ENCODE measurements at regions not wholly inside any gene's neighbourhood (a gene's known extent, or its start where the extent isn't known, plus 50 kb on each side); places are given as distances from the start of the nearest gene placed in this dataset.

- no peak for DNase-seq
- intact Hi-C loops (cut with DNase I): no loop called here
- Histone ChIP-seq H3K27me3 (no peaks in the 10 kb centered on the region), H3K4me3 (no peak overlapping the region), H3K9me3 (no peaks in the 10 kb centered on the region), H3K27ac (no peak overlapping the region), H3K36me3 (no peaks in the 10 kb centered on the region), H3K4me1 (no peaks in the 10 kb centered on the region)
- no peak for TF ChIP-seq CTCF (IDR thresholded peaks at IDR 0.05)
- no peak for ATAC-seq
These were observed 1361.4 kb downstream of the ROBO1 start for GRCh38 chr3:78406396-78406795.

- Histone ChIP-seq H3K27ac (no peak overlapping the region), H3K4me1 (no peaks in the 10 kb centered on the region), H3K9me3 (no peaks in the 10 kb centered on the region), H3K36me3 (no peaks in the 10 kb centered on the region), H3K27me3 (no peaks in the 10 kb centered on the region), H3K4me3 (no peak overlapping the region)
- TF ChIP-seq CTCF (IDR thresholded peaks at IDR 0.05): no peak
- ATAC-seq (no peak), DNase-seq (no peak)
- intact Hi-C loops (cut with DNase I): no loop called here
These were observed 1357.7 kb downstream of the ROBO1 start for GRCh38 chr3:78410077-78410476.

- Histone ChIP-seq H3K4me3 (no peak overlapping the region), H3K9me3 (no peaks in the 10 kb centered on the region), H3K27me3 (no peaks in the 10 kb centered on the region), H3K4me1 (no peaks in the 10 kb centered on the region), H3K36me3 (no peaks in the 10 kb centered on the region), H3K27ac (no peak overlapping the region)
- intact Hi-C loops (cut with DNase I): no loop called here
- DNase-seq (no peak), ATAC-seq (no peak)
- no peak for TF ChIP-seq CTCF (IDR thresholded peaks at IDR 0.05)
These were observed 1353.5 kb downstream of the ROBO1 start for GRCh38 chr3:78414261-78414660.

GRCh38 chr3:78420611-78421010 lies 1347.2 kb downstream of the ROBO1 start:
- no peaks in the 10 kb centered on the region for H3K36me3 ChIP-seq
- no peaks in the 10 kb centered on the region for H3K4me1 ChIP-seq
- no peak for TF ChIP-seq CTCF (IDR thresholded peaks at IDR 0.05)
- DNase-seq (no peak), ATAC-seq (no peak)
- H3K27me3 ChIP-seq: no peaks in the 10 kb centered on the region
- no peak overlapping the region for H3K4me3 ChIP-seq
- no peak overlapping the region for H3K27ac ChIP-seq
- intact Hi-C loops (cut with DNase I): no loop called here
- no peaks in the 10 kb centered on the region for H3K9me3 ChIP-seq

GRCh38 chr3:78421247-78421966 lies 1346.4 kb downstream of the ROBO1 start:
- Histone ChIP-seq H3K4me1 (no peaks in the 10 kb centered on the region), H3K4me3 (no peak overlapping the region), H3K27ac (no peak overlapping the region), H3K9me3 (no peaks in the 10 kb centered on the region), H3K27me3 (no peaks in the 10 kb centered on the region), H3K36me3 (no peaks in the 10 kb centered on the region)
- no peak for TF ChIP-seq CTCF (IDR thresholded peaks at IDR 0.05)
- DNase-seq (no peak), ATAC-seq (no peak)
- intact Hi-C loops (cut with DNase I): no loop called here

- H3K27me3 ChIP-seq: no peaks in the 10 kb centered on the region
- ATAC-seq: no peak
- no peak for TF ChIP-seq CTCF (IDR thresholded peaks at IDR 0.05)
- H3K4me3 ChIP-seq: no peak overlapping the region
- no peak for DNase-seq
- intact Hi-C loops (cut with DNase I): no loop called here
- no peaks in the 10 kb centered on the region for H3K9me3 ChIP-seq
- H3K27ac ChIP-seq: no peak overlapping the region
- no peaks in the 10 kb centered on the region for H3K4me1 ChIP-seq
- H3K36me3 ChIP-seq: no peaks in the 10 kb centered on the region
These were observed 1343.1 kb downstream of the ROBO1 start for GRCh38 chr3:78424656-78425055.

Measured in upper lobe of right lung (tissue), 1 donor.